ENCODE measurements at regions not wholly inside any gene's neighbourhood (a gene's known extent, or its start where the extent isn't known, plus 50 kb on each side); places are given as distances from the start of the nearest gene placed in this dataset.

DNA sequence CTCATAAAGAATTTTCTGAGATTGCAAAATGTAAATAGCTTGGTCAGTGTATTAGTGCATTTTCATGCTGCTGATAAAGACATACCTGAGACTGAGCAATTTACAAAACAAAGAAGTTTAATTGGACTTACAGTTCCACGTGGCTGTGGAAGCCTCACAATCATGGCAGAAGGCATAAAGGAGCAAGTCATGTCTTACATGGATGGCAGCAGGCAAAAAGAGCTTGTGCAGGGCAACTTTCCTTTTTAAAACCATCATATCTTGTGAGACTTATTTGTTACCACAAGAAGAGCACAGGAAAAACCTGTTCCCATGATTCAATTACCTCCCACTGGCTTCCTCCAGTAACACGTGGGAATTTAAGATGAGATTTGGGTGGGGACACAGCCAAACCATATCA is 112.7 kb upstream of the HDDC2 start:
- TF ChIP-seq KDM1A (IDR thresholded peaks at IDR 0.05; ENCODE audit: borderline replicate concordance, low read length) (no peak), EGR1 (IDR thresholded peaks at IDR 0.05; ENCODE audit: borderline replicate concordance, low read depth, low read length) (no peak), SIRT6 (IDR thresholded peaks at IDR 0.05; ENCODE audit: low read length) (no peak), ZNF274 (IDR thresholded peaks at IDR 0.05; ENCODE audit: borderline replicate concordance, extremely low read depth, low read length) (no peak), POLR2A (IDR thresholded peaks at IDR 0.05; ENCODE audit: control extremely low read depth in 1 of 2, low read depth in 2 of 2, low read length in 2 of 2) (no peak), CREB1 (IDR thresholded peaks at IDR 0.05) (no peak)
- TF ChIP-seq, protein P1, sequence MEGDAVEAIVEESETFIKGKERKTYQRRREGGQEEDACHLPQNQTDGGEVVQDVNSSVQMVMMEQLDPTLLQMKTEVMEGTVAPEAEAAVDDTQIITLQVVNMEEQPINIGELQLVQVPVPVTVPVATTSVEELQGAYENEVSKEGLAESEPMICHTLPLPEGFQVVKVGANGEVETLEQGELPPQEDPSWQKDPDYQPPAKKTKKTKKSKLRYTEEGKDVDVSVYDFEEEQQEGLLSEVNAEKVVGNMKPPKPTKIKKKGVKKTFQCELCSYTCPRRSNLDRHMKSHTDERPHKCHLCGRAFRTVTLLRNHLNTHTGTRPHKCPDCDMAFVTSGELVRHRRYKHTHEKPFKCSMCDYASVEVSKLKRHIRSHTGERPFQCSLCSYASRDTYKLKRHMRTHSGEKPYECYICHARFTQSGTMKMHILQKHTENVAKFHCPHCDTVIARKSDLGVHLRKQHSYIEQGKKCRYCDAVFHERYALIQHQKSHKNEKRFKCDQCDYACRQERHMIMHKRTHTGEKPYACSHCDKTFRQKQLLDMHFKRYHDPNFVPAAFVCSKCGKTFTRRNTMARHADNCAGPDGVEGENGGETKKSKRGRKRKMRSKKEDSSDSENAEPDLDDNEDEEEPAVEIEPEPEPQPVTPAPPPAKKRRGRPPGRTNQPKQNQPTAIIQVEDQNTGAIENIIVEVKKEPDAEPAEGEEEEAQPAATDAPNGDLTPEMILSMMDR (IDR thresholded peaks at IDR 0.05; ENCODE audit: control extremely low read depth in 1 of 3, insufficient read depth in 1 of 3, low read depth in 1 of 3, low read length in 3 of 3): no peak

Measured in H1 (cell line).